ENCODE measurements at regions not wholly inside any gene's neighbourhood (a gene's known extent, or its start where the extent isn't known, plus 50 kb on each side); places are given as distances from the start of the nearest gene placed in this dataset.
"Not testable (repeated sequence)": the region's sequence is repeated elsewhere in the genome, so short reads cannot be mapped to it uniquely, and the experiment has no call there.

DNA sequence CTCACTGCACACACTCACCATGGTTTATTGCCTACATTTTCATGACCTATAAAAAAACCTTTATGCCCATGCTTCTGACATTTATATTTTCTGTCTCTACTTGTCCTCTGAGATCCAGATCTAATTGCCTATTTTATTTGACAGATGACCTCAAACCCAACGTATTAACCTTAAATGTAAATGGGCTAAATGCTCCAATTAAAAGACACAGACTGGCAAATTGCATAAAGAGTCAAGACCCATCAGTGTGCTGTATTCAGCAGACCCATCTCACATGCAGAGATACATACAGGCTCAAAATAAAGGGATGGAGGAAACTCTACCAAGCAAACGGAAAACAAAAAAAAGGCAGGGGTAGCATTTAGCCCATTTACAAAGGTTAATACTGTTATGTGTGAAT is 117.4 kb upstream of the ADAMTS3 start:
- H3K9me3 ChIP-seq (ENCODE audit: control insufficient read depth, insufficient read depth, low read length); H4K5ac ChIP-seq (ENCODE audit: low read depth, low read length); H4K20me1 ChIP-seq (ENCODE audit: insufficient read depth, low read length); H2AK5ac ChIP-seq (ENCODE audit: low read depth, low read length); H3K9me1 ChIP-seq (ENCODE audit: insufficient read depth, low read length); POLR2A ChIA-PET (ENCODE audit: unreplicated experiment); H3K18ac ChIP-seq (ENCODE audit: low read depth, low read length); H3K4ac ChIP-seq (ENCODE audit: low read depth, low read length); H3K4me2 ChIP-seq (ENCODE audit: low read depth, low read length); H2BK5ac ChIP-seq (ENCODE audit: low read depth, low read length, poor library complexity, severe bottlenecking); H2BK20ac ChIP-seq (ENCODE audit: low read depth, low read length); H4K91ac ChIP-seq (ENCODE audit: insufficient read depth, low read depth, low read length); intact Hi-C loops (cut with micrococcal nuclease); H3K27me3 ChIP-seq (ENCODE audit: control insufficient read depth, insufficient read depth, low read length); H3K23ac ChIP-seq (ENCODE audit: low read depth, low read length); H2BK15ac ChIP-seq (ENCODE audit: low read depth, low read length); in situ Hi-C loops (cut with MboI; ENCODE audit: low sequenced_read_pairs); H4K8ac ChIP-seq (ENCODE audit: low read depth in 2 of 2, low read length in 2 of 2); H3K79me1 ChIP-seq (ENCODE audit: low read depth in 1 of 2, low read length in 2 of 2); H3K27ac ChIP-seq (ENCODE audit: insufficient read depth, low read length); dilution Hi-C loops (cut with HindIII; ENCODE audit: low sequenced_read_pairs, unreplicated experiment); H2AK9ac ChIP-seq (replicated peaks; ENCODE audit: low read depth, low read length, poor library complexity); ATAC-seq (ENCODE audit: low read depth); H2AFZ ChIP-seq (replicated peaks; ENCODE audit: low read length, poor library complexity); H3K4me3 ChIP-seq (ENCODE audit: insufficient read depth, low read depth, low read length); H3K14ac ChIP-seq (replicated peaks; ENCODE audit: low read depth, low read length); H3K4me1 ChIP-seq (ENCODE audit: control insufficient read depth, insufficient read depth, low read length); H2BK120ac ChIP-seq (ENCODE audit: low read depth, low read length); DNase-seq; CTCF ChIA-PET; H3K9ac ChIP-seq (ENCODE audit: low read depth, low read length); H3K36me3 ChIP-seq (ENCODE audit: control insufficient read depth, insufficient read depth, low read length); H3K56ac ChIP-seq (ENCODE audit: extremely low read depth, insufficient read depth, low read length); BruUV-seq (replicated peaks): not testable (repeated sequence)
- WGBS, 2 experiments (ENCODE audit: extremely low coverage in 2 of 2, insufficient read length in 1 of 2): no CpG with 5 or more reads among the region's 2 CpGs

Measured in IMR-90 (cell line).